ENCODE measurements at regions not wholly inside any gene's neighbourhood (a gene's known extent, or its start where the extent isn't known, plus 50 kb on each side); places are given as distances from the start of the nearest gene placed in this dataset.

DNA sequence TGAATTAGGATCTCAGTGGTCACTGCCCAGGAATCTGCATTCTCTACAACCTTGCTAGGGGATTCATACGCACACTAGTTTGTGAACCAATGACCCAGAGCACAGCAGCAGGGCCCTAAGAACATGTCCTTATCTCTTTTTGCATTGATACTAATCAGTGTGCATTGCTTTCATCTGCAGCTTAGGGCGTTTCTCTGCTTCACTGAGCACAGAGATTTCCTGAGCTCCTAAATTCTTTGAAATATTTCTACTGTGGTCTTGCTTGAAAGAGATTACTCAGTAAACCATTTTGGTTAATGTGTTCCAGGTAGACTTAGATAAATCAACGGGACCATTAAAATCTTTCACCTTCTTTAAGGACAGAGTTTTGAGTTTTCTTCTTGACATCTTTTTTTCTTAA, 351.3 kb upstream of the KITLG start:
- 55 to 72% methylated on average over 3 of the region's 3 CpGs for WGBS, 2 donors
- Histone ChIP-seq H3K27me3 (ENCODE audit: control insufficient read depth in 1 of 2, insufficient read depth in 2 of 2, low read length in 2 of 2) (peaks cover 0 to 5% of the 10 kb centered on the region in 2 donors), H3K4me1 (ENCODE audit: control insufficient read depth in 2 of 2, insufficient read depth in 2 of 2, low read length in 1 of 2) (no peaks in the 10 kb centered on the region), H3K4me3 (ENCODE audit: low read depth in 1 of 2, low read length in 2 of 2) (no peak overlapping the region), H3K36me3 (ENCODE audit: control insufficient read depth in 2 of 2, insufficient read depth in 2 of 2, low read length in 1 of 2) (no peaks in the 10 kb centered on the region), H3K9me3 (ENCODE audit: control insufficient read depth in 2 of 2, insufficient read depth in 1 of 2, low read depth in 1 of 2, low read length in 1 of 2) (no peaks in the 10 kb centered on the region), H3K27ac (ENCODE audit: low read depth in 2 of 2, low read length in 1 of 2) (no peak overlapping the region)

GRCh38 chr12:88925454-88925853, 345.2 kb upstream of the KITLG start:
- Histone ChIP-seq H3K4me1 (ENCODE audit: control insufficient read depth in 2 of 2, insufficient read depth in 2 of 2, low read length in 1 of 2) (no peaks in the 10 kb centered on the region), H3K27ac (ENCODE audit: low read depth in 2 of 2, low read length in 1 of 2) (no peak overlapping the region), H3K27me3 (ENCODE audit: control insufficient read depth in 1 of 2, insufficient read depth in 2 of 2, low read length in 2 of 2) (no peaks in the 10 kb centered on the region)

DNA sequence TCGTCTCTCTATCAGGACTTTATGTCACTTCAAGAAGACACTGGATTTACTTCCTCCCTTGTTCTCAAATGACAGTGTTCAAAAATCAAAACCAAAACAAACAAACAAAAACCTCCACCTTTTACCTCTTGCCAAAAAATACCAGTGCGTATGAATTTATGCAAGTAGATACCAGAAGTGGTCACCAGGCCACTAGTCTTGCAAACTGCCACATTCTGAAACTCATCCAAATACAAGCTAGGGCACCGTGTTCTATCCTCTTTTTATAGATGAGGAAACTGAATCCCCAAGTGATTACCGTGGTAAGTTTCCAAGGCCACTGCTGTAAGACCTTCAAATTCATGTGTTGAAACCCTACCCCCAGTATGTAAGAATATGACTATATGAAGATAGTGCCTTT, 343.9 kb upstream of the KITLG start:
- no peak overlapping the region for H3K27ac ChIP-seq (ENCODE audit: low read depth in 2 of 2, low read length in 1 of 2)
- no peaks in the 10 kb centered on the region for H3K27me3 ChIP-seq (ENCODE audit: control insufficient read depth in 1 of 2, insufficient read depth in 2 of 2, low read length in 2 of 2)
- H3K36me3 ChIP-seq (ENCODE audit: control insufficient read depth in 2 of 2, insufficient read depth in 2 of 2, low read length in 1 of 2) = no peaks in the 10 kb centered on the region
- H3K9me3 ChIP-seq (ENCODE audit: control insufficient read depth in 2 of 2, insufficient read depth in 1 of 2, low read depth in 1 of 2, low read length in 1 of 2) = no peaks in the 10 kb centered on the region
- no peaks in the 10 kb centered on the region for H3K4me1 ChIP-seq (ENCODE audit: control insufficient read depth in 2 of 2, insufficient read depth in 2 of 2, low read length in 1 of 2)
- no peak overlapping the region for H3K4me3 ChIP-seq (ENCODE audit: low read depth in 1 of 2, low read length in 2 of 2)
- WGBS, 2 donors = 85 to 86% methylated on average over 4 of the region's 4 CpGs

More at GRCh38 chr12:88925454-88925853, 345.2 kb upstream of the KITLG start:
- Histone ChIP-seq H3K4me3 (ENCODE audit: low read depth in 1 of 2, low read length in 2 of 2) (no peak overlapping the region), H3K36me3 (ENCODE audit: control insufficient read depth in 2 of 2, insufficient read depth in 2 of 2, low read length in 1 of 2) (no peaks in the 10 kb centered on the region), H3K9me3 (ENCODE audit: control insufficient read depth in 2 of 2, insufficient read depth in 1 of 2, low read depth in 1 of 2, low read length in 1 of 2) (no peaks in the 10 kb centered on the region)

DNA sequence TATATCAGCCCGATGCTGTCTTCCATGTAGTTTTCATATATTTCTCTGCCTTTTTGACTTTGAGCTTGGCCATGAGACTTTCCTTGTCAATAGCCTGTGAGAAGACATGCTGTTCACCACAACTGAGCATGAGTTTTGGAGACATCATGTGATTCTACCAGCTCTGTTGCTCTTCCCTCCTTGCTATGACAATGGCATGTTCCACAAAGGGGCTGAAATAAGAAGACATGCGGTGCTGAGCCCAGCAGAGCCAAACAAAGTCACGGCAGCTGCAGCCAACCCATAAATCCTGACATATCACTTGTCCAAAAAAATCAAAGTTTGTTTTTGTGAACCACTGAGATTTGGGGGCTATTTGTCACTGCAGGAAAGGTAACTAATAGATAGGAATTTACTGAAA, 343.4 kb upstream of the KITLG start:
- Histone ChIP-seq H3K4me3 (ENCODE audit: low read depth in 1 of 2, low read length in 2 of 2) (no peak overlapping the region), H3K27ac (ENCODE audit: low read depth in 2 of 2, low read length in 1 of 2) (no peak overlapping the region), H3K27me3 (ENCODE audit: control insufficient read depth in 1 of 2, insufficient read depth in 2 of 2, low read length in 2 of 2) (no peaks in the 10 kb centered on the region), H3K36me3 (ENCODE audit: control insufficient read depth in 2 of 2, insufficient read depth in 2 of 2, low read length in 1 of 2) (no peaks in the 10 kb centered on the region), H3K9me3 (ENCODE audit: control insufficient read depth in 2 of 2, insufficient read depth in 1 of 2, low read depth in 1 of 2, low read length in 1 of 2) (no peaks in the 10 kb centered on the region), H3K4me1 (ENCODE audit: control insufficient read depth in 2 of 2, insufficient read depth in 2 of 2, low read length in 1 of 2) (no peaks in the 10 kb centered on the region)
- 71 to 80% methylated on average over 3 of the region's 3 CpGs for WGBS, 2 donors

DNA sequence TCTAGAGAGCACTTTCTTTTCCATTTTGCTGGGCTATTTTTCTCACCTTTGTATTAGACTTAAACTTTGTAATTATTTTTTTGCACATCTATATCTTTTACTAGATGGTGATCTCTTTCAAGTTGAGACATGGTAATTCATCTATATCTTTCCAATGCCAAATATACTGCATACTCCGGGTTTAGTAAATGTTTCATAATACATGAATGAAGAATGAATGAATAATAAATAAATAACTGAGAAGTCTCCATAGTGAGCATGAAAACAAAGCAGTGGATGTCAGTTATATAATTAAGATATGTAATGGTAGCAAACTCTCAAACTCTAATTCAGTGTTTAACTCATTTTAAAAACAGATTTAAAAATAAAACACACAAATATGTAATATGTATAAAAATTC, 342.5 kb upstream of the KITLG start:
- Histone ChIP-seq H3K4me3 (ENCODE audit: low read depth in 1 of 2, low read length in 2 of 2) (no peak overlapping the region), H3K36me3 (ENCODE audit: control insufficient read depth in 2 of 2, insufficient read depth in 2 of 2, low read length in 1 of 2) (no peaks in the 10 kb centered on the region), H3K27me3 (ENCODE audit: control insufficient read depth in 1 of 2, insufficient read depth in 2 of 2, low read length in 2 of 2) (no peaks in the 10 kb centered on the region), H3K27ac (ENCODE audit: low read depth in 2 of 2, low read length in 1 of 2) (no peak overlapping the region), H3K9me3 (ENCODE audit: control insufficient read depth in 2 of 2, insufficient read depth in 1 of 2, low read depth in 1 of 2, low read length in 1 of 2) (no peaks in the 10 kb centered on the region), H3K4me1 (ENCODE audit: control insufficient read depth in 2 of 2, insufficient read depth in 2 of 2, low read length in 1 of 2) (no peaks in the 10 kb centered on the region)
- WGBS, 2 donors = 23 to 41% methylated on average over 1 of the region's 1 CpG

GRCh38 chr12:88921890-88922532, 341.7 kb upstream of the KITLG start:
- Histone ChIP-seq H3K4me1 (ENCODE audit: control insufficient read depth in 2 of 2, insufficient read depth in 2 of 2, low read length in 1 of 2) (no peaks in the 10 kb centered on the region), H3K27ac (ENCODE audit: low read depth in 2 of 2, low read length in 1 of 2) (no peak overlapping the region), H3K27me3 (ENCODE audit: control insufficient read depth in 1 of 2, insufficient read depth in 2 of 2, low read length in 2 of 2) (no peaks in the 10 kb centered on the region), H3K36me3 (ENCODE audit: control insufficient read depth in 2 of 2, insufficient read depth in 2 of 2, low read length in 1 of 2) (no peaks in the 10 kb centered on the region), H3K9me3 (ENCODE audit: control insufficient read depth in 2 of 2, insufficient read depth in 1 of 2, low read depth in 1 of 2, low read length in 1 of 2) (no peaks in the 10 kb centered on the region), H3K4me3 (ENCODE audit: low read depth in 1 of 2, low read length in 2 of 2) (no peak overlapping the region)
- 61% methylated on average over 3 of the region's 3 CpGs for WGBS, 2 donors

GRCh38 chr12:88921434-88921833, 341.2 kb upstream of the KITLG start:
- H3K27ac ChIP-seq (ENCODE audit: low read depth in 2 of 2, low read length in 1 of 2) = no peak overlapping the region
- H3K36me3 ChIP-seq (ENCODE audit: control insufficient read depth in 2 of 2, insufficient read depth in 2 of 2, low read length in 1 of 2) = no peaks in the 10 kb centered on the region
- 77 to 84% methylated on average over 1 of the region's 1 CpG for WGBS, 2 donors
- H3K9me3 ChIP-seq (ENCODE audit: control insufficient read depth in 2 of 2, insufficient read depth in 1 of 2, low read depth in 1 of 2, low read length in 1 of 2) = no peaks in the 10 kb centered on the region
- H3K4me3 ChIP-seq (ENCODE audit: low read depth in 1 of 2, low read length in 2 of 2) = no peak overlapping the region
- no peaks in the 10 kb centered on the region for H3K27me3 ChIP-seq (ENCODE audit: control insufficient read depth in 1 of 2, insufficient read depth in 2 of 2, low read length in 2 of 2)
- no peaks in the 10 kb centered on the region for H3K4me1 ChIP-seq (ENCODE audit: control insufficient read depth in 2 of 2, insufficient read depth in 2 of 2, low read length in 1 of 2)

DNA sequence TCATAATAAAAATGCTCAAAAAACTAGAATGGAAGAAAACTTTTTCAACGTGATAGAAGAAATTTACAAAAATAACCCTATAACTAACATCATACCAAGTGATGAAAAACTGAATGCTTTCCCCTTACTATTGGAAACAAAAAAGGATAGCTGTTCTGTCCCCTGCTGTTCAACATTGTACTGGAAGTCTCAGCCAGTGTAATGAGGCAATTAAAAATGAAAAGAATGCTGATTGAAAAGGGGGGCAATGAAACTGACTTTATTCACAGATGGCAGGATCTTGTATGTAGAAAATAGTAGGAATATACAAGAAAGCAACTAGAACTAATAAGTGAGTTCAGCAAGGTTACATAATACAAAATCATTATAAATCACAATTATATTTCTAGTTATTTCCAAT, 337.9 kb upstream of the KITLG start:
- H3K9me3 ChIP-seq (ENCODE audit: control insufficient read depth in 2 of 2, insufficient read depth in 1 of 2, low read depth in 1 of 2, low read length in 1 of 2) = peaks cover 0 to 7% of the 10 kb centered on the region in 2 donors
- no peaks in the 10 kb centered on the region for H3K4me1 ChIP-seq (ENCODE audit: control insufficient read depth in 2 of 2, insufficient read depth in 2 of 2, low read length in 1 of 2)
- WGBS, 2 donors = 72 to 79% methylated on average over 1 of the region's 1 CpG
- H3K4me3 ChIP-seq (ENCODE audit: low read depth in 1 of 2, low read length in 2 of 2) = no peak overlapping the region
- H3K36me3 ChIP-seq (ENCODE audit: control insufficient read depth in 2 of 2, insufficient read depth in 2 of 2, low read length in 1 of 2) = no peaks in the 10 kb centered on the region
- no peak overlapping the region for H3K27ac ChIP-seq (ENCODE audit: low read depth in 2 of 2, low read length in 1 of 2)
- H3K27me3 ChIP-seq (ENCODE audit: control insufficient read depth in 1 of 2, insufficient read depth in 2 of 2, low read length in 2 of 2) = no peaks in the 10 kb centered on the region

GRCh38 chr12:88914967-88915366, 334.7 kb upstream of the KITLG start:
- 66 to 67% methylated on average over 2 of the region's 2 CpGs for WGBS, 2 donors
- Histone ChIP-seq H3K4me3 (ENCODE audit: low read depth in 1 of 2, low read length in 2 of 2) (no peak overlapping the region), H3K9me3 (ENCODE audit: control insufficient read depth in 2 of 2, insufficient read depth in 1 of 2, low read depth in 1 of 2, low read length in 1 of 2) (peaks cover 0 to 7% of the 10 kb centered on the region in 2 donors), H3K36me3 (ENCODE audit: control insufficient read depth in 2 of 2, insufficient read depth in 2 of 2, low read length in 1 of 2) (no peaks in the 10 kb centered on the region), H3K27ac (ENCODE audit: low read depth in 2 of 2, low read length in 1 of 2) (no peak overlapping the region), H3K4me1 (ENCODE audit: control insufficient read depth in 2 of 2, insufficient read depth in 2 of 2, low read length in 1 of 2) (no peaks in the 10 kb centered on the region), H3K27me3 (ENCODE audit: control insufficient read depth in 1 of 2, insufficient read depth in 2 of 2, low read length in 2 of 2) (no peaks in the 10 kb centered on the region)

GRCh38 chr12:88909510-88909909, 329.2 kb upstream of the KITLG start:
- WGBS, 2 donors = 74 to 76% methylated on average over 2 of the region's 2 CpGs
- H3K27me3 ChIP-seq (ENCODE audit: control insufficient read depth in 1 of 2, insufficient read depth in 2 of 2, low read length in 2 of 2) = no peaks in the 10 kb centered on the region

More at GRCh38 chr12:88909510-88909909, 329.2 kb upstream of the KITLG start:
- Histone ChIP-seq H3K36me3 (ENCODE audit: control insufficient read depth in 2 of 2, insufficient read depth in 2 of 2, low read length in 1 of 2) (no peaks in the 10 kb centered on the region), H3K9me3 (ENCODE audit: control insufficient read depth in 2 of 2, insufficient read depth in 1 of 2, low read depth in 1 of 2, low read length in 1 of 2) (no peaks in the 10 kb centered on the region), H3K27ac (ENCODE audit: low read depth in 2 of 2, low read length in 1 of 2) (no peak overlapping the region), H3K4me3 (ENCODE audit: low read depth in 1 of 2, low read length in 2 of 2) (no peak overlapping the region), H3K4me1 (ENCODE audit: control insufficient read depth in 2 of 2, insufficient read depth in 2 of 2, low read length in 1 of 2) (no peaks in the 10 kb centered on the region)
